SHP77 (cell line): ENCODE measurements at regions not wholly inside any gene's neighbourhood (a gene's known extent, or its start where the extent isn't known, plus 50 kb on each side); places are given as distances from the start of the nearest gene placed in this dataset.

Source experiments
- DNase-seq, 2 experiments: peaks; one replicate each; lab custom pipeline; 2025; lab: John Stamatoyannopoulos, UW

GRCh38 chr3:87044409-87044808 lies 53.5 kb upstream of the VGLL3 start:
- DNase-seq = no peak

DNA sequence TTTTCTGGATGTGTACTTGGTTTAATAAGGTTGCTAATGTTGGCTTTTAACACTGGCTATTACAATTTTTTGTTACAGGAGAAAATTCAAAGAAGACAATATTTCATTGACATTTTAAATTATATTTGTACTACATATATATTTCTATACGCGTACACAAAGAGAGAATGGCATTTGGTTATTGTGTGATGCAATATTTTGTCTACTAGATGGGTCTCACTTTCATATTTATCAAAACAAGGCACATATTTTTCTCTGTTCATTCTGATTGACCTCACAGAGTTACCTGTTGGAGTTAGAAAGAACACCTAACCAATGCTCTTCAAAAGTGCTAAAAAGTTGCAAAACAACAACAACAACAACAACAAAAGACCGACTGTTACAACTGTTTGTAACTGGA lies 50.2 kb upstream of the VGLL3 start:
- DNase-seq = no peak
